ENCODE measurements at regions not wholly inside any gene's neighbourhood (a gene's known extent, or its start where the extent isn't known, plus 50 kb on each side); places are given as distances from the start of the nearest gene placed in this dataset.

- DNase-seq (ENCODE audit: low read depth): no peak
- no peak for TF ChIP-seq CTCF (IDR thresholded peaks at IDR 0.05; ENCODE audit: control insufficient read depth, extremely low read depth, insufficient read depth)
- H3K4me3 ChIP-seq (ENCODE audit: low read depth, low read length): no peak overlapping the region
Measured at GRCh38 chr2:15753811-15754702, 162.4 kb downstream of the DDX1 start.

- DNase-seq (ENCODE audit: low read depth): no peak
- no peak overlapping the region for H3K4me3 ChIP-seq (ENCODE audit: low read depth, low read length)
- TF ChIP-seq CTCF (IDR thresholded peaks at IDR 0.05; ENCODE audit: control insufficient read depth, extremely low read depth, insufficient read depth): no peak
Measured at GRCh38 chr2:15754703-15755099, 163.0 kb downstream of the DDX1 start.

GRCh38 chr2:15755528-15755927 lies 163.9 kb downstream of the DDX1 start:
- DNase-seq (ENCODE audit: low read depth): no peak
- no peak for TF ChIP-seq CTCF (IDR thresholded peaks at IDR 0.05; ENCODE audit: control insufficient read depth, extremely low read depth, insufficient read depth)
- no peak overlapping the region for H3K4me3 ChIP-seq (ENCODE audit: low read depth, low read length)

- DNase-seq (ENCODE audit: low read depth): no peak
- no peak for TF ChIP-seq CTCF (IDR thresholded peaks at IDR 0.05; ENCODE audit: control insufficient read depth, extremely low read depth, insufficient read depth)
- H3K4me3 ChIP-seq (ENCODE audit: low read depth, low read length): no peak overlapping the region
Measured at GRCh38 chr2:15756011-15756550, 164.4 kb downstream of the DDX1 start.

- no peak for TF ChIP-seq CTCF (IDR thresholded peaks at IDR 0.05; ENCODE audit: control insufficient read depth, extremely low read depth, insufficient read depth)
- H3K4me3 ChIP-seq (ENCODE audit: low read depth, low read length): no peak overlapping the region
- DNase-seq (ENCODE audit: low read depth): no peak
Measured at GRCh38 chr2:15756882-15757819, 165.5 kb downstream of the DDX1 start.

GRCh38 chr2:15757820-15758586 lies 166.3 kb downstream of the DDX1 start:
- H3K4me3 ChIP-seq (ENCODE audit: low read depth, low read length): no peak overlapping the region
- DNase-seq (ENCODE audit: low read depth): no peak
- no peak for TF ChIP-seq CTCF (IDR thresholded peaks at IDR 0.05; ENCODE audit: control insufficient read depth, extremely low read depth, insufficient read depth)

Data from LNCaP clone FGC (cell line).